ENCODE measurements at regions not wholly inside any gene's neighbourhood (a gene's known extent, or its start where the extent isn't known, plus 50 kb on each side); places are given as distances from the start of the nearest gene placed in this dataset.
"Not testable (repeated sequence)": the region's sequence is repeated elsewhere in the genome, so short reads cannot be mapped to it uniquely, and the experiment has no call there.

- H3K4me3 Mint-ChIP-seq, result peak overlapping the region; percentile 73
- peak; percentile 55 for DNase-seq
- H3K27me3 Mint-ChIP-seq; H3K36me3 Mint-ChIP-seq; CTCF ChIA-PET; POLR2A ChIA-PET; H3K9me3 Mint-ChIP-seq; intact Hi-C loops (cut with micrococcal nuclease); H3K27ac Mint-ChIP-seq: not testable (repeated sequence)
- peaks cover 11% of the 10 kb centered on the region for H3K4me1 Mint-ChIP-seq (ENCODE audit: low read depth)
These were observed 119.9 kb downstream of the PPIAL4A start for GRCh38 chr1:121009216-121010057.

GRCh38 chr1:121010141-121010540, 120.6 kb downstream of the PPIAL4A start:
- H3K27ac Mint-ChIP-seq; DNase-seq; CTCF ChIA-PET; H3K4me3 Mint-ChIP-seq; H3K36me3 Mint-ChIP-seq; H3K9me3 Mint-ChIP-seq; intact Hi-C loops (cut with micrococcal nuclease); POLR2A ChIA-PET; H3K27me3 Mint-ChIP-seq: not testable (repeated sequence)
- H3K4me1 Mint-ChIP-seq (ENCODE audit: low read depth), result peaks cover 11% of the 10 kb centered on the region

GRCh38 chr1:121013181-121013580, 123.6 kb downstream of the PPIAL4A start:
- not testable (repeated sequence) for H3K36me3 Mint-ChIP-seq

GRCh38 chr1:121016182-121017028, 126.8 kb downstream of the PPIAL4A start:
- Mint-ChIP-seq H3K27ac (peak overlapping the region; percentile 77), H3K4me3 (peak overlapping the region; percentile 58)
- POLR2A ChIA-PET; CTCF ChIA-PET; H3K9me3 Mint-ChIP-seq; intact Hi-C loops (cut with micrococcal nuclease); H3K27me3 Mint-ChIP-seq; H3K36me3 Mint-ChIP-seq; H3K4me1 Mint-ChIP-seq (ENCODE audit: low read depth): not testable (repeated sequence)
- peak; percentile 57 for DNase-seq

More at GRCh38 chr1:121013181-121013580, 123.6 kb downstream of the PPIAL4A start:
- H3K9me3 Mint-ChIP-seq; H3K4me1 Mint-ChIP-seq (ENCODE audit: low read depth); intact Hi-C loops (cut with micrococcal nuclease); POLR2A ChIA-PET; CTCF ChIA-PET; H3K27ac Mint-ChIP-seq; DNase-seq; H3K27me3 Mint-ChIP-seq; H3K4me3 Mint-ChIP-seq: not testable (repeated sequence)

- H3K4me3 Mint-ChIP-seq; CTCF ChIA-PET; POLR2A ChIA-PET; H3K36me3 Mint-ChIP-seq; H3K27ac Mint-ChIP-seq; H3K27me3 Mint-ChIP-seq; DNase-seq; H3K4me1 Mint-ChIP-seq (ENCODE audit: low read depth); H3K9me3 Mint-ChIP-seq; intact Hi-C loops (cut with micrococcal nuclease): not testable (repeated sequence)
These were observed 130.3 kb downstream of the PPIAL4A start for GRCh38 chr1:121019715-121020349.

GRCh38 chr1:121020350-121021236, 131.0 kb downstream of the PPIAL4A start:
- H3K27me3 Mint-ChIP-seq; intact Hi-C loops (cut with micrococcal nuclease); H3K4me3 Mint-ChIP-seq; CTCF ChIA-PET; H3K27ac Mint-ChIP-seq; H3K36me3 Mint-ChIP-seq; H3K4me1 Mint-ChIP-seq (ENCODE audit: low read depth); POLR2A ChIA-PET; H3K9me3 Mint-ChIP-seq: not testable (repeated sequence)
- DNase-seq, result peak; percentile 57

GRCh38 chr1:121021716-121022115, 132.1 kb downstream of the PPIAL4A start:
- POLR2A ChIA-PET; H3K36me3 Mint-ChIP-seq; H3K4me1 Mint-ChIP-seq (ENCODE audit: low read depth); DNase-seq; H3K27me3 Mint-ChIP-seq; H3K9me3 Mint-ChIP-seq; intact Hi-C loops (cut with micrococcal nuclease); H3K27ac Mint-ChIP-seq; CTCF ChIA-PET; H3K4me3 Mint-ChIP-seq: not testable (repeated sequence)

DNA sequence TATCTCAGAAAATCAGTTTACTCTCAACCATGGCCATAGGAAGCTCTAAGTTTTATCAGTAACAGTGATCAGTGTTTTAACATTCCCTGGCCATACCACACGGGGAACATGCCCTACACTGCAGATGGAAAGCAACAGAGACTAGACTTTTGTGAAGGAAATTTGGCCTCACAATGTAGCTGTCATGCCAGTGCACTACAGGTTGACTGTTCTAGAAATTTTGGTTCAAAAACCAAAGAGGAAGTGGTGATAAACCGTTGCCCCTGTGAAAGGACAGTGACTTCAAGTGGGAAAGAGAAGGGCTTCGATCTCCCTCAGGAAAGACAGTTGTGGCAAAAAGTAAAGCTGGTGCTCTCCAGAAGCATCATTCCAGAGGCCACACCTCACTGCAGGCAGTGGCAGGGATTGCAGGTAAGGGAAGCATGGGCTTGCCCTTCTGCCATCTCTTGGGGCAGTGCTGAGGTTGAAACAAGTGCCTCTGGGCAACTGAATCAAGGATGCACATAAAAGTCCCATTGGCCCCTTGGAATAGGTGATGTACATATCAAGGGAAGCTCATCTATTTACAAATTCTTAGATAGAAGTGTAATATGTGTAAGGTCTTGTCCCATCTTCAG, 143.4 kb downstream of the PPIAL4A start:
- POLR2A ChIA-PET, result not testable (repeated sequence)

GRCh38 chr1:121036792-121037191, 147.2 kb downstream of the PPIAL4A start:
- H3K27ac Mint-ChIP-seq; POLR2A ChIA-PET; H3K36me3 Mint-ChIP-seq; intact Hi-C loops (cut with micrococcal nuclease); H3K4me3 Mint-ChIP-seq; H3K9me3 Mint-ChIP-seq; CTCF ChIA-PET; H3K4me1 Mint-ChIP-seq (ENCODE audit: low read depth); DNase-seq; H3K27me3 Mint-ChIP-seq: not testable (repeated sequence)

More for the DNA sequence above, 143.4 kb downstream of the PPIAL4A start:
- H3K36me3 Mint-ChIP-seq; H3K27me3 Mint-ChIP-seq; H3K27ac Mint-ChIP-seq; DNase-seq; intact Hi-C loops (cut with micrococcal nuclease); CTCF ChIA-PET; H3K4me1 Mint-ChIP-seq (ENCODE audit: low read depth); H3K4me3 Mint-ChIP-seq; H3K9me3 Mint-ChIP-seq: not testable (repeated sequence)

GRCh38 chr1:121040974-121041373, 143.2 kb downstream of the FAM72B start:
- H3K36me3 Mint-ChIP-seq; H3K27ac Mint-ChIP-seq; DNase-seq; intact Hi-C loops (cut with micrococcal nuclease); H3K9me3 Mint-ChIP-seq; H3K4me1 Mint-ChIP-seq (ENCODE audit: low read depth); H3K4me3 Mint-ChIP-seq; CTCF ChIA-PET; POLR2A ChIA-PET; H3K27me3 Mint-ChIP-seq: not testable (repeated sequence)

GRCh38 chr1:121041497-121041896, 142.6 kb downstream of the FAM72B start:
- H3K27ac Mint-ChIP-seq; intact Hi-C loops (cut with micrococcal nuclease); H3K36me3 Mint-ChIP-seq; H3K27me3 Mint-ChIP-seq; H3K9me3 Mint-ChIP-seq; POLR2A ChIA-PET; H3K4me1 Mint-ChIP-seq (ENCODE audit: low read depth); CTCF ChIA-PET; DNase-seq; H3K4me3 Mint-ChIP-seq: not testable (repeated sequence)

Measured in activated CD4-positive, alpha-beta memory T cell treated with anti-CD3 and anti-CD28 coated beads for 36 hours (primary cell).